ENCODE measurements at regions not wholly inside any gene's neighbourhood (a gene's known extent, or its start where the extent isn't known, plus 50 kb on each side); places are given as distances from the start of the nearest gene placed in this dataset.
"Not testable (repeated sequence)": the region's sequence is repeated elsewhere in the genome, so short reads cannot be mapped to it uniquely, and the experiment has no call there.

DNA sequence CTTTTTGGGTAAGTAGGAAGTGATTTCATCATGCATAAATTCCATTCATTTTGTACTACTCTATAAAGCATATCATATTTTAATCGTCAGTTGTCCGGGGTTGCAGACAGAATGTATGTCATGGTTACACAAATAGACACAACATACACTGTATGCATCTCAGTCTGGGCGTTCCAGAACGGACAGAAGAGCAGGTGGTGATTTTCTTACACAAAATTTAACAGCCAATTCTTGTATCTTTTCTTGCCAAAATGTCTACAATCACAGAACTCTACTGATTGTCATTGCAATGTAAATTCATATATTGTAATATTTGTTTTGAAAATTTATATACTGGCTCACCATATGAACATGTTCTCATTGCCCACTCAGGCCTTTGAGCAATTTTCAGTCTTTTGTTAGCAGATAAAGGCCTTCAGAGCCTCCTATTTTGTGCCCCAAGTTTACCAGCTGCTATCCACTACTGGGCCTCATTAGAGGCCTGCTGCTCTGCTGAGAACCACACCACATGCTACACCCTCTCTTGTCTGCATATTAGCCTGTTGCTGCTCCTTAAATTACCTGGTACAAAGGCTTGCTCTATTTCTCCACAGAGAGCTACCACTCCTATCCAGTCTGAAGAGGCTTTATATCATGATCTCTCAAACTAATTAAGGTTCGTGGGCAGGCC is 61.5 kb downstream of the PRDM13 start:
- no peak overlapping the region for H3K4me3 ChIP-seq
- no peak overlapping the region for H3K27ac ChIP-seq

DNA sequence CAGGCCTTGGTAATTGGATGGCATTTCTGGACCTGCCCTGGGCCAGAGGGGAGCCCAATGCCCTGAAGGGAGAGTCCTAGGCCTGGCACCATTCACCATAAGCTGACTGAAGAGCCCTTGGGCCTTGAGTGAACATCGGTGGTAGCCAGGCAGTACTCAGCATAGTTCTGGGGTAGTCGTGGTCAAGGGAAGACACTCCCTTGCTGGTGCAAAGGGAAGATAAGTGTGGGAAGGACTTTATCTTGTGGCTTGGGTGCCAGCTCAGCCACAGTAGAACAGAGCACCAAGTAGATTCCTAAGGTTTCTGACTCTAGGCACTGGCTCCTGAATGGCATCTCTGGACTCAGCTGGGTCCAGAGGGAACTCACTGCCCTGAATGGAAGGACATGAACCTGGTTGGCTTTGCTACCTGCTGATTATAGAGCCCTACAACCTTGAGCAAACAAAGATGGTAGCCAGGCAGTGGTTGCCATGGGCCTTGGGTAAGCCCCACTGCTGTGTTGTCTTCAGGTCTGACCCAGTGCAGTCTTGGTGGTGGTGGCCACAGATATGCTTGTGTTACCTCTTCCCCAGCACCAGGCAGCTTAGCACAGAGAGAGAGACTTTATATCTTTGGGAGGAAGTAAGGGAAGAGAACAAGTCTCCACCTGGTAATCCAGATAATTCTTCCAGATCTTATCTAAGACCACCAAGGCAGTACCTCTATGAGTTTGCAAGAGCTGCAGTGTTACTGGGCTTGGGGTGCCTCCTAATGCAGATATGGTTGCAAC is 83.5 kb downstream of the PRDM13 start:
- H3K4me3 ChIP-seq: no peak overlapping the region
- no peak overlapping the region for H3K27ac ChIP-seq

DNA sequence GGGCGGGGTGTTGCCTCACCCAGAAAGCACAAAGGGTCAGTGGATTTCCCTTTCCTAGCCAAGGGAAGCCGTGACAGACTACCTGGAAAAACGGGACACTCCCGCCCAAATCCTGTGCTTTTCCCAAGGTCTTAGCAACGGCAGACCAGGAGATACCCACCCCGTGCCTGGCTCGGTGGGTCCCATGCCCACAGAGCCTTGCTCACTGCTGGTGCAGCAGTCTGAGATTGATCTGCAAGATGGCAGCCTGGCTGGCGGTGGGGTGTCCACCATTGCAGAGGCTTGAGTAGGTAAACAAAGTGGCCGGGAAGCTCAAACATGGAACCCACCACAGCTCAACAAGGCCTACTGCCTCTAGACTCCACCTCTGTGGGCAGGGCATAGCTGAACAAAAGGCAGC is 95.7 kb downstream of the PRDM13 start:
- not testable (repeated sequence) for H3K27ac ChIP-seq, H3K4me3 ChIP-seq

DNA sequence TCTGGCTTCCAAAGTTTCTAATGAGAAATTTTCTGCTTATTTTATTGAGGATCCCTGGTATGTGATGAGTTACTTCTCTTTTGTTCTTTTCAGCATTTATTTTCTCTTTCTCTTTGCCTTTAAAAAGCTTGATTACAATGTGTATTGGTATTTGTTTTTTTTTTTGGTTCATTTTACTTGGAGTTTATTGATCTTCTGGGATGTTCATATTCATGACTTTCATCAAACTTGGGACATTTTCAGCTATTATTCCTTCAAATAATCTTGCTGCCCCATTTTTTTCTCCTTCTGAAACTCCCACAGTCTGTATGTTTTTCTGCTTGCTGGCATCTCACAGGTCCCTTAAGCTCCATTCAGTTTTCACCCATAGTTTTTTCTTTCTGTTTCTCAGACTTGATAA is 102.4 kb downstream of the PRDM13 start:
- Histone ChIP-seq H3K4me3 (no peak overlapping the region), H3K27ac (no peak overlapping the region)

DNA sequence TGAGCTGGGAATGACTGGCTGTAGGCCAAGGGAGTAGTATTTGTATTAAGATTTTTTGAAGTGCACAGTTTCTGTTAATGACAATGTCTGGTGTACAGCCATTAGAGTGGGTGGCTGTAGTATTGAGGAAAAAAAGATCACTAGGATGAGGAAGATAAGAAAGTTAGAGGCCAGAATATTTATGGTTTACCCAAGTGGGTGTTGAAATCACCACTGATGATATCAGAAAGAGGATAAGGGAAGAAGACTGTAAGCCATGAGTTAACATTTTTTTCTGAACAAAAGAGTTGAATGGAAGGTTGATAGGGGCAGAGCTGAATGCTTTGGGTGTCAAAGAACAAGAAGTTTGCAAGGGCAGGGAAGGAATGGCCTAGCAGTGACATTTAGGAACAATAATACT is 104.7 kb downstream of the PRDM13 start:
- Histone ChIP-seq H3K4me3 (no peak overlapping the region), H3K27ac (no peak overlapping the region)

DNA sequence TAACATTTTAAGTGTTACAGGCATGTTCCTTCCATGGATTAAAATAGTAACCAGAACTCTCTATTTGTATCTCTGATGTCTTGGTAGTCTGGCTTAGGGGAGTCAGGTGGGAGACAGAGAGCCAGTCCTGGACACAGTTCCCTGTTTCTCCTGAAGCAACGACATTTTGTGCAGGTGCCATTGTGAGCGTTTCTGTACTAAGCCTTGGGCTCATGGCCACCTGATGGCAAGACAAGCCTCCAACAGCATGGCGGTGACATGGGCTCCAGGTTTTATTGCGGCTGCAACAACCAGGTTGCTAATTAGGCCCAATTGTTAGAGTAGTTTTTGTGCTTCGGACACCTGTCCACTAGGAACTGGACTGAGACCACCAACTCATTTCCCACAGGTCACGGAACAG is 105.3 kb downstream of the PRDM13 start:
- Histone ChIP-seq H3K4me3 (no peak overlapping the region), H3K27ac (no peak overlapping the region)

DNA sequence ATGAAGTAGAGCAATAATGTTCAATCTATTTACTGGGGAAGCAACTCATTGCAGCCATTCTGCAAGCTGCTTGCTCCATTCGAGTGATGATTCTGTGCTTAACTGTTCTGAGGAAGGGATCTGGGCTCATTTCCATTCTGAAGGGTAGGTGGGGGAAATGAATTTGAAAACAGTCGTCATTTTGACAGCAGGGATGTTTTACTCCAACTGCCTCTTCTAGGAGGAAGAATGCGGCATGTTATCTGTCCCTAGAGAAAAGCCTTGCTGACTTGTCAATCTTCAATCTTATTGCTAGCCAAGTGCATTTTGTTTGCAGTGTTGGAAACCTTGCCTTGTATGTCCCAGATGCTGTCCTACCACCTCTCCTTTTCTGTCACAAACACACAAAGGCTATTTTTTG is 105.9 kb downstream of the PRDM13 start:
- H3K27ac ChIP-seq: no peak overlapping the region
- H3K4me3 ChIP-seq: no peak overlapping the region

DNA sequence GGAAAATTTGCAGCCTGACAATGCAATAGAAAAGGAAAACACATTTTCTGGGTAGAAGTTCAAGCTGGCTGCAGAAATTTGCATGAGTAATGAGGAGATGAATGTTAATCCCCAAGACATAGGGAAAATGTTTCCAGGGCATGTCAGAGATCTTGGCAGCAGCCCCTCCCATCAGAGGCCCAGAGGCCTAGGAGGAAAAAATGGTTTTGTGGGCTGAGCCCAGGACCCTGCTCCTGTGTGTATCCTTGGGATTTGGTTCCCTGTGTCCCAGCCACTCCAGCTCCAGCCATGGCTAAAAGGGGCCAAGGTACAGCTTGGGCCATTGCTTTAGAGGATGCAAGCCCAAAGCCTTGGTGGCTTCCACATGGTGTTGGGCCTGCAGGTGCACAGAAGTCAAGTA is 115.4 kb downstream of the PRDM13 start:
- H3K4me3 ChIP-seq: not testable (repeated sequence)

DNA sequence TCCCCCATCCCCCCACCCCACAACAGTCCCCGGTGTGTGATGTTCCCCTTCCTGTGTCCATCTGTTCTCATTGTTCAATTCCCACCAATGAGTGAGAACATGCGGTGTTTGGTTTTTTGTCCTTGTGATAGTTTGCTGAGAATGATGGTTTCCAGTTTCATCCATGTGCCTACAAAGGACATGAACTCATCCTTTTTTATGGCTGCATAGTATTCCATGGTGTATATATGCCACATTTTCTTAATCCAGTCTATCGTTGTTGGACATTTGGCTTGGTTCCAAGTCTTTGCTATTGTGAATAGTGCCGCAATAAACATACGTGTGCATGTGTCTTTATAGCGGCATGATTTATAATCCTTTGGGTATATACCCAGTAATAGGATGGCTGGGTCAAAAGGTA is 123.6 kb downstream of the PRDM13 start:
- H3K27ac ChIP-seq, H3K4me3 ChIP-seq: not testable (repeated sequence)

More for the DNA sequence above, 115.4 kb downstream of the PRDM13 start:
- H3K27ac ChIP-seq: not testable (repeated sequence)

DNA sequence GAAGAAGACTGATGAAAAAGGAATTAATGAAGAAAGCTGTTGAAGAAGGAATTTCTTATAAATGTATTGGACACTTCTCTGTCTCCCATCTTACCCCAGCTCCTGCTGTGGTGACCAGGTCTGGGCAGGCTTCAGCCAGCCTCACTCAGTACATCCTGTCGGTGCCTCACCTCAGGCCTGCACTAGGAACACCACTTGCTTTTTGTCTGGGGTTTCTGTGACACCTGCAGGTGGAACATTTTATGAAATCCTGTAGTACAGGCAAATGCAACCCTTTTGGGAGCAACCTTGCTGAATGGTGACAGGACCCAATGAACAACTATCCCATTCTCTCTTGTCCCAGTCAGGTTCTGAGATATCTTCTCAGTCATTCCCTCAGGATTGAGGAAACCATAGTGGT is 129.7 kb downstream of the PRDM13 start:
- no peak overlapping the region for H3K27ac ChIP-seq
- no peak overlapping the region for H3K4me3 ChIP-seq

DNA sequence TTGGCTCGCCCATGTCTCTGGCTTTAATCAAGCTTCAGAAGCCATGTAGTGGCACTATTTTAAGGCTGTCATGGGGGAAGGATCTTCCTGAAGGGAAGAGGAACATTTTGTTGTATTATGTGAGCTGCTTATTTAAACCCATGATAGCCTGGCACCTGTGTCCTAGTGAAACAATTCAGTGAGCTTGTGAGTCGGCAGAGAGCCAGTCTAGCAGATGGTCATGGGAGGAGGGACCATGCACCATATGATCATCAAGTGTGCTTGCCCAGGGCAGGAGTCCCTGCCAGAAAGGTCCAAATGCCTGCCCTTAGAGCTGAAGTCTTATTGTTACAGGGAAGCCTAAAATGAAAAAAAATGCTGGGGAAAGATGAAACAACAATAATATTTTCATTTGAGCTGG is 132.9 kb downstream of the PRDM13 start:
- no peak overlapping the region for H3K4me3 ChIP-seq
- H3K27ac ChIP-seq: no peak overlapping the region

DNA sequence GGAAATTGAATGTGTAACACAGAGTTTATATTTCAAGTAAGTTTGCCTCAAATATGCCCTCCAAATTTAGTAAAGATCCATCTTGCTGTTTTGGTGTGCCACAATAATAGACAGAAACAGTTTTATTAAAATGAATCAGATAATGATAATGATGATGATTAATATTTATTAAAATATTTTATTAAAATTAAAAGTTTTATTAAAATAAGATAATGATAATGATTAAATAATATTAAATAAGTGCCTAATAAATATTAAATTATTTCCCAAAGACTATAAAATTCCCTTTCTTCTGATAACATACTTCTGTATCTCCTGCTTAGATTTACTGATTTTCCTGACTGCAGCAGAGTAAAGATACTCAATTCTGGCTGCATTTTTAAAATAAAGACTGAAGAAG is 134.5 kb downstream of the PRDM13 start:
- no peak overlapping the region for H3K27ac ChIP-seq
- no peak overlapping the region for H3K4me3 ChIP-seq

DNA sequence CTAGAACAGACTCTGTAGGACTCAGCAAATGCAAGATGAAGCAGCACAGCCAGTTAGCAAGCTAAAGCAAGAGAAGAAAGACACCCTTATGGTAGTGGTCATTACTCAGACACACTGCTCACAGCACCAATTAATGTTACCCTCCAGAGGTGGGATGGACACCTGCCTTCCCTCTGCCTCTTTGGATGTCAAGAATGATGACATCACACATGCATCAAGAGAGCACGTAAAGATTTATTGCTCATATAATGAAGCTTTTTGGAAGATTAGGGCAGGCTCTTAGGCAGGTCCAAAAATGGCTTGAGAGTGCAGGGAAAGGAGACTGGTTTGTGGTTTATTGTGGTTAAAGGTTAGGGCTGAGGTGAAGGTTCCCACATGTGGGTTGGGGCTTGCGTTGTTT is 137.0 kb downstream of the PRDM13 start:
- H3K4me3 ChIP-seq: no peak overlapping the region
- H3K27ac ChIP-seq: no peak overlapping the region

DNA sequence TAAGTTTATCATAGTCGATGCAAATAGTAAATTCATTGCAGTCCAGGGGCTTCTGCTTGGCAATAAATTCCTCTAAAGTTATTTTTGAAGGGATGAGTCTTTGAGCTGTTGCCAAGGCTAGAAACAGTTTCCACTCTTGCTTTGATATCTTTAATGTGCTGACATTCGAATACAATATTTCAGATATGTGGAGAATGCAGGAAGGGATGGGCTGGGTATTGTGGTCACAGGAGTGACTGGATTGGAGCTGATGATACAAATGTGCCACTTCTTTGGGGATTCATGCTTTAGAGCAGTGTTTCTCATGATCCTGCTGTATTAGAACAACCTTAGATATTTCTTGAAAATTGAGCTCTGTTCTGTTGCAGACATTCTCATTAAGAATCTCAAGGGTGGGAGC is 139.0 kb downstream of the PRDM13 start:
- Histone ChIP-seq H3K27ac (no peak overlapping the region), H3K4me3 (no peak overlapping the region)

DNA sequence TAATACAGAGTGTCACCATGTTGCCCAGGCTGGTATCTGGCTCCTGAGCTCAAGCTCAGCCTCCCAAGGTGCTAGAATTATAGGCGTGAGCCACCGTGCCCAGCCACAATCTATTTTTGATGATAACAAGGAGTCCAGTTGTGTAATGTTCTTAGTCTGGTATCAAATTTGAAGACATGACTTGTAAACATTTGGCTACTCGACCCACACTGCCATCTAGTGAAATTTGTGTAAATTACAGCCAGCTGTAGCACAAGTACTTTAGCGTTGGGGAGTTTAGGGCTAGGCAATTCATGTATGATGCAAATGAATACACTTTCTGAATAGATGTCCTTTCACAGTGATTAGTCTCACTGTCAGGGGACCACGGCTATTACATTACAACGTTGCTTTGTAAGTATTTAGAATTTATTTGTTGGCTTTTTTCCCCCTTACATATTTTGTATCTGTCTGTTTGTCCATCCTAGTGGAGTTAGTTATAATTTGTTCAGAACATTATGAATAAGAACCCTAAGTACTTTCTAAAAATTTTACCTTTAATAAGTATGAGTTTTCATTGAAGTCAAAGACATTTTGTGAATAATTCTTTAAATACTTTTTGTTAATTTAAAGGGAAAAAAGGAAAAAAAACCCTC is 139.7 kb downstream of the PRDM13 start:
- H3K27ac ChIP-seq: no peak overlapping the region
- H3K4me3 ChIP-seq: no peak overlapping the region

DNA sequence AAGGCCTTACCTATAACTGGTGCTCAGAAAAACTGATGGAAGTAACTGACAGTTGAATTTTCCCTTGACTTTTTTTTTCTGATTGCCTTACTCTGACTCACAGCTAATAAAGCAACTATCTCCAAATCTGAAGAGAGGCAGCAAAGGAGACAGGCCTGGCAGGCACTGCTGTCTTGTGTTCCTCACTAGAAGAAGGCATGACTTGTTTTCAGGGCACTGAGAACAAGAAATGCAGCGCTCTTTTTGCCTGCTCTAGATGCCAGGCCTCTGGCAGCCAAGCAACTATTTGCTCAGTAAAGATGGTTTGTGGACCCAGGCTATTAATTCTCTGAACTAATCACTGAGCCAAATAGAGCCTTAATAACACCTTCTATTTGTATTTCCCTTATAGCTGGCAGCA is 155.1 kb downstream of the PRDM13 start:
- Histone ChIP-seq H3K27ac (no peak overlapping the region), H3K4me3 (no peak overlapping the region)

DNA sequence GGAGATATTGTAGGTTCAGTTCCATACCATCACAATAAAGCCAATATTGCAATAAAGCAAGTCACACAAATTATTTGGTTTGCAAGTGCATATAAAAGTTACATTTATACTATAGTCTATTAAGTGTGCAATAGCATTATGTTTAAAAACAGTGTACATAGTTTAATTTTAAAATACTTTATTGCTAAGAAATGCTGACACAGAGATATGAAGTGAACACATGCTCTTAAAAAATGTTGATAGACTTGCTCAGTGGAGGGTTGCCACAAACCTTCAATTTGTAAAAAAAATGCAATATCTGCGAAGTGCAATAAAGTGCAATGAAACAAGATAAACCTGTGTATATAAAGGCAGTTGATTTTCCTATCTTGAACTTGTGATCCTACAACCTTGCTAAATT is 161.5 kb downstream of the PRDM13 start:
- H3K4me3 ChIP-seq: no peak overlapping the region
- no peak overlapping the region for H3K27ac ChIP-seq

DNA sequence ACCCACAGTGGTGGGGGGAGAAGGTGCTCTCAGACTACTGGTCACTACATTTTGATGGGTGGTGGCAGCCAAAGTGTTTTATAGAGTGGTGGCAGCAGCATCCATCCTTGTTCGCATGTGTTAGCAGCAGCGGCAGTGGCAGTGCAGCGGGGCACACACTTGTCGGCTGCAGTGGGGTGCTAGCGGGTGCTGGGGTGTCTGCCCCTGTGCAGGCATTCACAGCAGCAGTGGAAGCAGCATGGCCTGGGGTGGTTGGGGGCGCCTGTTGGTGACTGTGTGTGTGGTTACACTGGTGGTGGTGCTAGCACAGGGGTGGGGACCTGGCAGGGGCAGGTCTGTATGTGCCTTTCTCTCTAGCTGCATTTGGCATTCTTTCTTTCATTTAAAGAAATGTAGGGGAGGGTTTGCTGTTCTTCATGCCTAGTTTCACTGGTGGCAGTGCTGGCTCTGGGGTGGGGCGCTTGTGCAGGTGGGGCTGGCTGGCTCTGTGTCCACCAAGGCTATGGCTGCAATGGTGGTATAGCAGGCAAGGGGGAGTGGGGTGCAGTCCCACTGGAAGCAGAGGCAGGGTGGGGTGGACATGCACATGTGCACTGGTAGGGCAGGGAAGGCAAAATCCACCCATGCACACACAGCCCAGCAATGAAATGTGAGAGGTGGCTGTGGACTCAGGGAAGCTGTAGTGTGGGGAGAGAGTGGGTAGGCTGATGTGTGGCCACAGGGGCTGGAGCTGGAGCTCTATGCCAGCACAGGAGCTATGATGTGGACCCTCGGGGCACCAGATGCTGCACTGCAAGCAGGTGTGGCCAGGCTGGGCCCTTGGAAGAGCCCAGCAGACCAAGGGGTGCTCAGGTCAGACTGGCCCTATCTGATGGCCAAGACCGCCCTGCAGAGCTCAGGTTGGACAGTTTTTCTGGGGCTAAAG is 173.3 kb downstream of the PRDM13 start:
- H3K4me3 ChIP-seq: no peak overlapping the region
- H3K27ac ChIP-seq: no peak overlapping the region

DNA sequence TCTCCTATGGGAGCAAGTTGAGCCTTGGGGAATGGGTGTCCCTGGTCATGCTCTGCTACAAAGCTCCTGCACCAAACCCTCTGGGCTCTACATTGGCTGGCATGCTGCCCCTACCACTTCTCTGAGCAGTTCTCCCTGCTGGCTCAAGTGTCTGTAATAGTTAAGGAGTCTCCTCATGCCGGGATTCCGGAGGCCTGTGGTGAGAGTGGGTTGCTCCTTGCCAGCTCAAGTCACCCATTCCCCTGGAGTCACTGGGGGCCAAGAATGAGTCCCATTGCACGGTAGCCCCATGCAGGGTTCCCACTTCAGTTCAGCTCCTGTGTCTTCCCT is 173.9 kb downstream of the PRDM13 start:
- H3K27ac ChIP-seq: no peak overlapping the region
- no peak overlapping the region for H3K4me3 ChIP-seq

DNA sequence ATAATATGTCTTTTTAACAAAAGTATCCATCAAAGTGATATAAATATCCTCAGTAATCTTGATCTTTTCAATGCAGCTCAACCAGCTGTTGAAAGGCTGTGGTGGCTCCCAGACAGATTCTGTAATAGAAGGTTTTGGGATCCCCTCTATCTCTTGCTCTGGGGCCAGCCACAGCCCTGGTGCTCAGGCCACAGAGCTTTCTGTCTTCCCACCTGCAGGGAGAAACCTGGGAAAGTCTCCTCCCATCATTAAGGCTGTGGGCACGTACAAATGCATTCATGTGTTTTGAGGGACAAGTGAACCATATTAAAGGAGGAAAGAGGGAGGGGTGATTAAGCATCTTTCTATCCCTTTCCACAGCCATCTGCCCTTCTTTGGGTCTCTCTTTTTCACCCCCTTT is 183.1 kb downstream of the PRDM13 start:
- Histone ChIP-seq H3K27ac (no peak overlapping the region), H3K4me3 (no peak overlapping the region)

Measured in skin epidermis (tissue), 12 donors.